ENCODE measurements at regions not wholly inside any gene's neighbourhood (a gene's known extent, or its start where the extent isn't known, plus 50 kb on each side); places are given as distances from the start of the nearest gene placed in this dataset.

- TF ChIP-seq CTCF (IDR thresholded peaks at IDR 0.05), result no peak
- TF ChIP-seq POLR2A (IDR thresholded peaks at IDR 0.05), result no peak
- TF ChIP-seq POLR2AphosphoS5 (IDR thresholded peaks at IDR 0.05), result no peak
- no peak for TF ChIP-seq EP300 (IDR thresholded peaks at IDR 0.05)
These were observed 67.1 kb upstream of the DCN start for GRCh38 chr12:91249518-91250272.

Data from sigmoid colon (tissue), 4 donors.